PC-9 (cell line): ENCODE measurements at regions not wholly inside any gene's neighbourhood (a gene's known extent, or its start where the extent isn't known, plus 50 kb on each side); places are given as distances from the start of the nearest gene placed in this dataset.

Experiments
- BruUV-seq: library from RNA; stranded (reverse); fragments of 400-500 nt; replicated peaks from 2 replicates; lab custom pipeline; 2021; lab: Mats Ljungman, UMichigan
- CTCF ChIA-PET: fragments of 300-600 bp; sonication (Branson Sonifier 250); formaldehyde crosslinking; loops from one replicate; lab custom pipeline; 2022; ENCODE audit warnings: antibody characterized with exemption; lab: Charles Lee
- POLR2A ChIA-PET: fragments of 300-600 bp; sonication (Branson Sonifier 250); formaldehyde crosslinking; loops from one replicate; lab custom pipeline; 2022; ENCODE audit warnings: antibody characterized with exemption; ENCODE audit not compliant: unreplicated experiment; lab: Charles Lee
- DNase-seq, 2 experiments: peaks; one replicate each; pipeline versions ENCODE4 v3.0.0 to v3.0.0-alpha.2; 2015 to 2022; ENCODE audit warnings: mixed read lengths in 1 of 2
- H2AFZ ChIP-seq: fragments of 200-600 bp; sonication (generic); 2 replicates; pipeline ENCODE4 v1.8.1; 2017; ENCODE audit warnings: antibody characterized with exemption
- H3F3A ChIP-seq: fragments of 200-600 bp; sonication (generic); 2 replicates; pipeline ENCODE4 v1.8.1; 2017; ENCODE audit warnings: antibody characterized with exemption, mild to moderate bottlenecking, low read depth; ENCODE audit not compliant: insufficient read depth
- H3K27ac ChIP-seq: fragments of 200-600 bp; sonication (generic); 2 replicates; pipeline ENCODE4 v1.6.1; 2016; ENCODE audit warnings: mixed run types
- H3K27me3 ChIP-seq: fragments of 200-600 bp; sonication (generic); 2 replicates; pipeline ENCODE4 v1.6.1; 2016; ENCODE audit warnings: low read depth, mixed run types; ENCODE audit not compliant: insufficient read depth
- H3K36me3 ChIP-seq: fragments of 200-600 bp; sonication (generic); 2 replicates; pipeline ENCODE4 v1.6.1; 2016; ENCODE audit warnings: low read depth, mixed run types
- H3K4me1 ChIP-seq: fragments of 200-600 bp; sonication (generic); replicated peaks from 2 replicates; pipeline ENCODE4 v1.6.1; 2016; ENCODE audit warnings: mixed run types; ENCODE audit not compliant: insufficient read depth
- H3K4me2 ChIP-seq: fragments of 200-600 bp; sonication (generic); 2 replicates; pipeline ENCODE4 v1.6.1; 2017; ENCODE audit warnings: mixed run types
- H3K4me3 ChIP-seq: fragments of 200-600 bp; sonication (generic); 2 replicates; pipeline ENCODE4 v1.6.1; 2016; ENCODE audit warnings: mixed run types
- H3K79me2 ChIP-seq: fragments of 200-600 bp; sonication (generic); 2 replicates; pipeline ENCODE4 v1.6.1; 2017; ENCODE audit warnings: low read depth, mixed run types
- H3K9me2 ChIP-seq: fragments of 200-600 bp; sonication (generic); 2 replicates; pipeline ENCODE4 v1.8.1; 2017; ENCODE audit warnings: mild to moderate bottlenecking; ENCODE audit not compliant: insufficient read depth
- H3K9me3 ChIP-seq: fragments of 200-600 bp; sonication (generic); 2 replicates; pipeline ENCODE4 v1.8.1; 2016; ENCODE audit warnings: low read depth; ENCODE audit not compliant: insufficient read depth
- H4K20me1 ChIP-seq: fragments of 200-600 bp; sonication (generic); 2 replicates; pipeline ENCODE4 v1.8.1; 2017; ENCODE audit not compliant: insufficient read depth
- EZH2 ChIP-seq: fragments of 200-600 bp; sonication (generic); IDR thresholded peaks from 2 replicates; pipeline ENCODE4 v1.8.0; 2017; ENCODE audit warnings: antibody characterized with exemption, low read depth
- intact Hi-C: fragments of 100-400 bp; cut with micrococcal nuclease; formaldehyde crosslinking; loops from one replicate; pipeline ENCODE4 v1.10.0; 2022; ENCODE audit not compliant: unreplicated experiment
- TF ChIP-seq, protein P1 (sequence below): fragments of 200-600 bp; sonication (generic); conservative IDR thresholded peaks from 2 replicates; pipeline ENCODE4 v1.6.1; 2017; ENCODE audit warnings: mixed run types, antibody characterized with exemption, mild to moderate bottlenecking, moderate library complexity

DNA sequence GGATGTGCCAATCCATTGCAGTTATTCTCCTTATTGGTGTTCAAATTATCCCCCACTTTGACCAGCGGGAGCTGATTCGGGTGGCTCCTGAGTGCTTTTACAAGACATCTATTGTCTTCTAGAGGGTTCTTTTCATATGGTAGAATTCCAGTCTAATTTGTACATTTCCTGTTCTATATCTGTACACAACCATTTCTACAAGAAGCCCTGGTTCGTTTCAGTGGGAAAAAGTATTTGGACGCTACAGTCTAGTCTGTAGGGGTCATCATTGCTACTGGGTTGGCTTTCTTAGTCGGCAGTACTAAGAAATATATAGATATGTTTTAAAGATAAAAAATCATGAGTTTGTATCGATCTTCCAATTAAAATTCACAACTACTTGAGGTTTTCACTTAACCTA is 262.6 kb downstream of the MAP2K6 start:
- no peaks in the 10 kb centered on the region for H3K27me3 ChIP-seq
- no peak for DNase-seq
- no peaks in the 10 kb centered on the region for H4K20me1 ChIP-seq
- CTCF ChIA-PET: no interaction called here
- POLR2A ChIA-PET: no interaction called here
- H3K36me3 ChIP-seq: no peaks in the 10 kb centered on the region
- no peaks in the 10 kb centered on the region for H3F3A ChIP-seq
- peaks cover 4% of the 10 kb centered on the region for H3K9me3 ChIP-seq
- H2AFZ ChIP-seq: no peak overlapping the region
- no peak overlapping the region for H3K4me2 ChIP-seq
- H3K79me2 ChIP-seq: no peaks in the 10 kb centered on the region
- intact Hi-C loops: no loop called here
- no peak overlapping the region for H3K27ac ChIP-seq
- H3K4me3 ChIP-seq: no peak overlapping the region
- no peaks in the 10 kb centered on the region for H3K9me2 ChIP-seq
- H3K4me1 ChIP-seq: peaks cover 13% of the 10 kb centered on the region; the same call in 1 of the 2 replicates
- BruUV-seq: no TSS peak
- no peak for TF ChIP-seq EZH2
- TF ChIP-seq, protein P1, sequence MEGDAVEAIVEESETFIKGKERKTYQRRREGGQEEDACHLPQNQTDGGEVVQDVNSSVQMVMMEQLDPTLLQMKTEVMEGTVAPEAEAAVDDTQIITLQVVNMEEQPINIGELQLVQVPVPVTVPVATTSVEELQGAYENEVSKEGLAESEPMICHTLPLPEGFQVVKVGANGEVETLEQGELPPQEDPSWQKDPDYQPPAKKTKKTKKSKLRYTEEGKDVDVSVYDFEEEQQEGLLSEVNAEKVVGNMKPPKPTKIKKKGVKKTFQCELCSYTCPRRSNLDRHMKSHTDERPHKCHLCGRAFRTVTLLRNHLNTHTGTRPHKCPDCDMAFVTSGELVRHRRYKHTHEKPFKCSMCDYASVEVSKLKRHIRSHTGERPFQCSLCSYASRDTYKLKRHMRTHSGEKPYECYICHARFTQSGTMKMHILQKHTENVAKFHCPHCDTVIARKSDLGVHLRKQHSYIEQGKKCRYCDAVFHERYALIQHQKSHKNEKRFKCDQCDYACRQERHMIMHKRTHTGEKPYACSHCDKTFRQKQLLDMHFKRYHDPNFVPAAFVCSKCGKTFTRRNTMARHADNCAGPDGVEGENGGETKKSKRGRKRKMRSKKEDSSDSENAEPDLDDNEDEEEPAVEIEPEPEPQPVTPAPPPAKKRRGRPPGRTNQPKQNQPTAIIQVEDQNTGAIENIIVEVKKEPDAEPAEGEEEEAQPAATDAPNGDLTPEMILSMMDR: no peak

DNA sequence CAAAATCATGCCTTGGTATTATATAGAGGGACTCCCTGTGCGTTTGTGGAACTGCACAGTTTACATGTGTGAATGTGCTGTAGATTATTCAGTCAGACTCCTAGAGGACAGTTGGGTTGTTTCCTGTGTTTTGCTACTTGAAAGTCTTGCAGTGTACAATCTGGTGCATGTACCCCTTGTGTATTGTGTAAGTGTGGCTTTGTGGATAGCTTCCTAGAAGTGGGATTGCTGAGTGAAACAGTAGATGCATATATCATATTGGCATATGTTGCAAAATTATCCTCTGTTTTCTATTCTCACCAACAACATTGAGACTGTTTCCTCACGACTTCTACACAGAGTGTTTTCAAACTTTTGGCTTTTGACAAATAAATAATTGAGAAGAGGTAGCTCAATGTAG is 263.7 kb downstream of the MAP2K6 start:
- H2AFZ ChIP-seq: no peak overlapping the region
- POLR2A ChIA-PET: no interaction called here
- no TSS peak for BruUV-seq

DNA sequence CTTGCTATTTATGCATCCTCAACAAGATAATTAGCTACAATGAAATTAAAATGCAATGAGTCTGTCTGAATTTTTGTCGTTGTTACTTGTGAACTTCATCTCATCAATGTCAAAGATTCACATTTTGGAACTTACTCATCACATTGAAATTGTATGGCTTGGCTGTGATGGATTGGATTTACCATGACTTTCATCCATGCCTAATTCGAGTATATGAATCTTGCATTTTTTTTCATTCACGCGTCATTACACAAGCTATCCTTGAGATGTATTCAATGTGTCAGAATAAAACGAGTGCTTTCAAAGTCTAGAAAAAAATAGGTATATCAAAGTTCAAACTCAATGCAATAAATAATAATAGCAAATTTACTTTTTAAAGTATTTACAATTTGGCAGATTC is 265.3 kb downstream of the MAP2K6 start:
- DNase-seq: no peak
- Histone ChIP-seq H3K9me2 (no peaks in the 10 kb centered on the region), H3K9me3 (peaks cover 11% of the 10 kb centered on the region), H3K27me3 (no peaks in the 10 kb centered on the region), H3F3A (no peaks in the 10 kb centered on the region), H3K79me2 (no peaks in the 10 kb centered on the region), H3K27ac (no peak overlapping the region), H3K4me3 (no peak overlapping the region), H3K4me2 (no peak overlapping the region), H2AFZ (no peak overlapping the region), H3K4me1 (no peaks in the 10 kb centered on the region), H3K36me3 (no peaks in the 10 kb centered on the region), H4K20me1 (no peaks in the 10 kb centered on the region)
- intact Hi-C loops: no loop called here
- BruUV-seq: no TSS peak
- POLR2A ChIA-PET: no interaction called here
- CTCF ChIA-PET: no interaction called here
- TF ChIP-seq, protein P1: no peak
- no peak for TF ChIP-seq EZH2

More for the DNA sequence above, 263.7 kb downstream of the MAP2K6 start:
- peaks cover 4% of the 10 kb centered on the region for H3K9me3 ChIP-seq
- DNase-seq: no peak
- H3K36me3 ChIP-seq: no peaks in the 10 kb centered on the region
- no peak overlapping the region for H3K27ac ChIP-seq
- no peak overlapping the region for H3K4me3 ChIP-seq
- H3F3A ChIP-seq: no peaks in the 10 kb centered on the region
- peaks cover 5% of the 10 kb centered on the region; the same call in 1 of the 2 replicates for H3K4me1 ChIP-seq
- CTCF ChIA-PET: no interaction called here
- no peaks in the 10 kb centered on the region for H3K27me3 ChIP-seq
- H3K79me2 ChIP-seq: no peaks in the 10 kb centered on the region
- H3K4me2 ChIP-seq: no peak overlapping the region
- no peaks in the 10 kb centered on the region for H3K9me2 ChIP-seq
- intact Hi-C loops: no loop called here
- H4K20me1 ChIP-seq: no peaks in the 10 kb centered on the region
- TF ChIP-seq, protein P1: no peak
- TF ChIP-seq EZH2: no peak
